ENCODE measurements at regions not wholly inside any gene's neighbourhood (a gene's known extent, or its start where the extent isn't known, plus 50 kb on each side); places are given as distances from the start of the nearest gene placed in this dataset.

- DNase-seq (ENCODE audit: extremely low spot score): no peak
- POLR2A ChIA-PET: no interaction called here
- TF ChIP-seq FOXK2 (IDR thresholded peaks at IDR 0.05) (no peak), ZNF384 (IDR thresholded peaks at IDR 0.05) (no peak), FOXM1 (IDR thresholded peaks at IDR 0.05; ENCODE audit: borderline replicate concordance) (no peak), L3MBTL2 (conservative IDR thresholded peaks at IDR 0.05) (no peak), BHLHE40 (IDR thresholded peaks at IDR 0.05; ENCODE audit: borderline replicate concordance) (no peak)
- CTCF ChIA-PET: no interaction called here
These were observed 332.7 kb downstream of the ZNF536 start for GRCh38 chr19:30704771-30705330.

- POLR2A ChIA-PET: no interaction called here
- CTCF ChIA-PET: no interaction called here
- no peak for DNase-seq (ENCODE audit: extremely low spot score)
- TF ChIP-seq NFRKB (IDR thresholded peaks at IDR 0.05) (no peak), ELF4 (IDR thresholded peaks at IDR 0.05) (no peak), FOXK2 (IDR thresholded peaks at IDR 0.05) (no peak), PKNOX1 (IDR thresholded peaks at IDR 0.05) (no peak), TARDBP (IDR thresholded peaks at IDR 0.05) (no peak)
These were observed 331.5 kb downstream of the ZNF536 start for GRCh38 chr19:30703645-30704044.

- TF ChIP-seq LEF1 (IDR thresholded peaks at IDR 0.05; ENCODE audit: borderline replicate concordance): no peak
- TF ChIP-seq BHLHE40 (IDR thresholded peaks at IDR 0.05; ENCODE audit: borderline replicate concordance): no peak
- TF ChIP-seq ELF4 (IDR thresholded peaks at IDR 0.05): no peak
- TF ChIP-seq CTBP1 (IDR thresholded peaks at IDR 0.05; ENCODE audit: borderline replicate concordance): no peak
- no peak for TF ChIP-seq L3MBTL2 (conservative IDR thresholded peaks at IDR 0.05)
- TF ChIP-seq ARNT (IDR thresholded peaks at IDR 0.05): no peak
- TF ChIP-seq PKNOX1 (IDR thresholded peaks at IDR 0.05): no peak
- TF ChIP-seq SUZ12 (IDR thresholded peaks at IDR 0.05): no peak
- TF ChIP-seq NFRKB (IDR thresholded peaks at IDR 0.05): no peak
- no peak for TF ChIP-seq HDGF (IDR thresholded peaks at IDR 0.05; ENCODE audit: borderline replicate concordance)
- TF ChIP-seq FOXM1 (IDR thresholded peaks at IDR 0.05; ENCODE audit: borderline replicate concordance): no peak
- TF ChIP-seq ZNF384 (IDR thresholded peaks at IDR 0.05): no peak
- TF ChIP-seq FOXA1 (IDR thresholded peaks at IDR 0.05): no peak
- no peak for DNase-seq (ENCODE audit: extremely low spot score)
- CTCF ChIA-PET: no interaction called here
- POLR2A ChIA-PET: no interaction called here
These were observed 329.0 kb downstream of the ZNF536 start for GRCh38 chr19:30701178-30701577.

GRCh38 chr19:30699871-30700280, 327.7 kb downstream of the ZNF536 start:
- no peak for TF ChIP-seq ELF4 (IDR thresholded peaks at IDR 0.05)
- no peak for TF ChIP-seq FOXK2 (IDR thresholded peaks at IDR 0.05)
- TF ChIP-seq NFRKB (IDR thresholded peaks at IDR 0.05): no peak
- no peak for TF ChIP-seq HDGF (IDR thresholded peaks at IDR 0.05; ENCODE audit: borderline replicate concordance)
- TF ChIP-seq ZNF384 (IDR thresholded peaks at IDR 0.05): no peak
- no peak for TF ChIP-seq SP1 (IDR thresholded peaks at IDR 0.05)
- no peak for TF ChIP-seq TARDBP (IDR thresholded peaks at IDR 0.05)
- no peak for TF ChIP-seq L3MBTL2 (conservative IDR thresholded peaks at IDR 0.05)
- CTCF ChIA-PET: no interaction called here

GRCh38 chr19:30696514-30696913, 324.3 kb downstream of the ZNF536 start:
- no peak for TF ChIP-seq HDGF (IDR thresholded peaks at IDR 0.05; ENCODE audit: borderline replicate concordance)
- no peak for TF ChIP-seq TARDBP (IDR thresholded peaks at IDR 0.05)
- TF ChIP-seq SUZ12 (IDR thresholded peaks at IDR 0.05): no peak
- TF ChIP-seq FOXM1 (IDR thresholded peaks at IDR 0.05; ENCODE audit: borderline replicate concordance): no peak
- no peak for TF ChIP-seq BHLHE40 (IDR thresholded peaks at IDR 0.05; ENCODE audit: borderline replicate concordance)
- no peak for TF ChIP-seq ARNT (IDR thresholded peaks at IDR 0.05)
- no peak for TF ChIP-seq ELF4 (IDR thresholded peaks at IDR 0.05)
- no peak for TF ChIP-seq NFRKB (IDR thresholded peaks at IDR 0.05)
- no peak for TF ChIP-seq PKNOX1 (IDR thresholded peaks at IDR 0.05)
- no peak for TF ChIP-seq SP1 (IDR thresholded peaks at IDR 0.05)
- TF ChIP-seq CTBP1 (IDR thresholded peaks at IDR 0.05; ENCODE audit: borderline replicate concordance): no peak
- TF ChIP-seq LEF1 (IDR thresholded peaks at IDR 0.05; ENCODE audit: borderline replicate concordance): no peak
- TF ChIP-seq L3MBTL2 (conservative IDR thresholded peaks at IDR 0.05): no peak
- ChIA-PET CTCF (interaction anchor here (0.6 kb wide), 1 partner anchor 108 kb away, joined by 3 read pairs; no protein-coding TSS in a partner anchor), POLR2A (no interaction called here)
- peak; percentile 60 for DNase-seq (ENCODE audit: extremely low spot score)

More at GRCh38 chr19:30699871-30700280, 327.7 kb downstream of the ZNF536 start:
- DNase-seq (ENCODE audit: extremely low spot score): no peak
- POLR2A ChIA-PET: no interaction called here

- no peak for DNase-seq (ENCODE audit: extremely low spot score)
- ChIA-PET POLR2A (no interaction called here), CTCF (interaction anchor here (1.6 kb wide), 1 partner anchor 12 kb away, joined by 3 read pairs; no protein-coding TSS in a partner anchor)
- TF ChIP-seq FOXK2 (IDR thresholded peaks at IDR 0.05) (no peak), FOXM1 (IDR thresholded peaks at IDR 0.05; ENCODE audit: borderline replicate concordance) (no peak), PKNOX1 (IDR thresholded peaks at IDR 0.05) (no peak), TARDBP (IDR thresholded peaks at IDR 0.05) (no peak), ZNF384 (IDR thresholded peaks at IDR 0.05) (no peak)
These were observed 323.1 kb downstream of the ZNF536 start for GRCh38 chr19:30695171-30695875.

Measured in HEK293T (cell line).